WTC11 (cell line): ENCODE measurements at regions not wholly inside any gene's neighbourhood (a gene's known extent, or its start where the extent isn't known, plus 50 kb on each side); places are given as distances from the start of the nearest gene placed in this dataset.

Experiments
- ESRRA ChIP-seq: sonication (generic); formaldehyde crosslinking; IDR thresholded peaks from 2 replicates; pipeline ENCODE4 v1.8.1; 2022; ENCODE audit warnings: mild to moderate bottlenecking, missing genetic modification reagents, borderline replicate concordance
- KAT7 ChIP-seq: sonication (generic); formaldehyde crosslinking; IDR thresholded peaks from 2 replicates; pipeline ENCODE4 v1.8.1; 2023; ENCODE audit warnings: missing genetic modification reagents, mild to moderate bottlenecking, borderline replicate concordance
- NFE2L1 ChIP-seq: sonication (generic); formaldehyde crosslinking; IDR thresholded peaks from 2 replicates; pipeline ENCODE4 v1.8.1; 2023; ENCODE audit warnings: missing genetic modification reagents
- TF ChIP-seq, protein P1 (sequence below): sonication (generic); formaldehyde crosslinking; IDR thresholded peaks from 2 replicates; pipeline ENCODE4 v1.8.0; 2022; ENCODE audit warnings: mild to moderate bottlenecking, missing genetic modification reagents
- TF ChIP-seq, protein P2 (sequence below): fragments of 200-600 bp; IDR thresholded peaks from 2 replicates; pipeline ENCODE4 v1.8.0; 2022; ENCODE audit warnings: antibody characterized with exemption
- TF ChIP-seq, protein P3 (sequence below): sonication (generic); formaldehyde crosslinking; conservative IDR thresholded peaks from 2 replicates; pipeline ENCODE4 v1.8.1; 2022; ENCODE audit warnings: mild to moderate bottlenecking, missing genetic modification reagents
- TF ChIP-seq, protein P4 (sequence below): sonication (generic); formaldehyde crosslinking; IDR thresholded peaks from 2 replicates; pipeline ENCODE4 v1.8.1; 2023; ENCODE audit warnings: mild to moderate bottlenecking, missing genetic modification reagents, moderate library complexity
- TF ChIP-seq, protein P5 (sequence below): sonication (generic); formaldehyde crosslinking; IDR thresholded peaks from 2 replicates; pipeline ENCODE4 v1.8.1; 2022; ENCODE audit warnings: low read depth, missing genetic modification reagents, borderline replicate concordance
- TF ChIP-seq, protein P6 (sequence below): sonication (generic); formaldehyde crosslinking; IDR thresholded peaks from 2 replicates; pipeline ENCODE4 v1.8.0; 2022; ENCODE audit warnings: mild to moderate bottlenecking, missing genetic modification reagents

DNA sequence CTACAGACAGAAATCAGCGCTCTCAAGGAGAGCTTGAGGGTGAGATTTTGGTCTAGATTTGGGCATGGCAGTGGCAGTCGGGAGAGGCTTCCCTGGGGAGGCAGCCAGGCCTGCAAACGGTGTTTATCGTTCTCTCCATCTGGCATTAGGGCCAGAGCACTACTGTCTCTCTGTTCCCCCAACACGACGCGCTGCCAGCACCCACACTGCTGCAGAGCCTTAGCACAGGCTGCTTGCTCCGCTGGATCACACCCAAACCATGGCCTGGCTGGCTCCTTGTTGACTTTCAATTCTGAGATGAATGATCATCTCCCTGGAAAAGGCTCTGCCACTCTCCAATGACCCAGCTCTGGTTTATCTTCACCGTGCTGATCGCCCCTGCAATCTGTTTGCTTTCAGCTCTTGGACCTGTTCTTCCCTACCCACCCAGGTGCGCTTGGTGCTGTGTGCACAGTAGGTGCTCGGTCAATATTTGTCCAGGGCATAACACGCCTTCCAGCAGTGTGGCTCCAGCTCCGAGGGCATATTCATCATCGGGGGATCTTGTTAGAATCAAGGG lies 106.1 kb downstream of the TFAP2C start:
- TF ChIP-seq, protein P1, sequence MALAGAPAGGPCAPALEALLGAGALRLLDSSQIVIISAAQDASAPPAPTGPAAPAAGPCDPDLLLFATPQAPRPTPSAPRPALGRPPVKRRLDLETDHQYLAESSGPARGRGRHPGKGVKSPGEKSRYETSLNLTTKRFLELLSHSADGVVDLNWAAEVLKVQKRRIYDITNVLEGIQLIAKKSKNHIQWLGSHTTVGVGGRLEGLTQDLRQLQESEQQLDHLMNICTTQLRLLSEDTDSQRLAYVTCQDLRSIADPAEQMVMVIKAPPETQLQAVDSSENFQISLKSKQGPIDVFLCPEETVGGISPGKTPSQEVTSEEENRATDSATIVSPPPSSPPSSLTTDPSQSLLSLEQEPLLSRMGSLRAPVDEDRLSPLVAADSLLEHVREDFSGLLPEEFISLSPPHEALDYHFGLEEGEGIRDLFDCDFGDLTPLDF: no peak
- TF ChIP-seq KAT7 (CRISPR knock-in tag) (no peak), ESRRA (no peak), NFE2L1 (CRISPR knock-in tag) (no peak)
- TF ChIP-seq, protein P2, sequence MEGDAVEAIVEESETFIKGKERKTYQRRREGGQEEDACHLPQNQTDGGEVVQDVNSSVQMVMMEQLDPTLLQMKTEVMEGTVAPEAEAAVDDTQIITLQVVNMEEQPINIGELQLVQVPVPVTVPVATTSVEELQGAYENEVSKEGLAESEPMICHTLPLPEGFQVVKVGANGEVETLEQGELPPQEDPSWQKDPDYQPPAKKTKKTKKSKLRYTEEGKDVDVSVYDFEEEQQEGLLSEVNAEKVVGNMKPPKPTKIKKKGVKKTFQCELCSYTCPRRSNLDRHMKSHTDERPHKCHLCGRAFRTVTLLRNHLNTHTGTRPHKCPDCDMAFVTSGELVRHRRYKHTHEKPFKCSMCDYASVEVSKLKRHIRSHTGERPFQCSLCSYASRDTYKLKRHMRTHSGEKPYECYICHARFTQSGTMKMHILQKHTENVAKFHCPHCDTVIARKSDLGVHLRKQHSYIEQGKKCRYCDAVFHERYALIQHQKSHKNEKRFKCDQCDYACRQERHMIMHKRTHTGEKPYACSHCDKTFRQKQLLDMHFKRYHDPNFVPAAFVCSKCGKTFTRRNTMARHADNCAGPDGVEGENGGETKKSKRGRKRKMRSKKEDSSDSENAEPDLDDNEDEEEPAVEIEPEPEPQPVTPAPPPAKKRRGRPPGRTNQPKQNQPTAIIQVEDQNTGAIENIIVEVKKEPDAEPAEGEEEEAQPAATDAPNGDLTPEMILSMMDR: no peak
- TF ChIP-seq, protein P3, sequence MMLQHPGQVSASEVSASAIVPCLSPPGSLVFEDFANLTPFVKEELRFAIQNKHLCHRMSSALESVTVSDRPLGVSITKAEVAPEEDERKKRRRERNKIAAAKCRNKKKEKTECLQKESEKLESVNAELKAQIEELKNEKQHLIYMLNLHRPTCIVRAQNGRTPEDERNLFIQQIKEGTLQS (CRISPR knock-in tag): no peak
- TF ChIP-seq, protein P4, sequence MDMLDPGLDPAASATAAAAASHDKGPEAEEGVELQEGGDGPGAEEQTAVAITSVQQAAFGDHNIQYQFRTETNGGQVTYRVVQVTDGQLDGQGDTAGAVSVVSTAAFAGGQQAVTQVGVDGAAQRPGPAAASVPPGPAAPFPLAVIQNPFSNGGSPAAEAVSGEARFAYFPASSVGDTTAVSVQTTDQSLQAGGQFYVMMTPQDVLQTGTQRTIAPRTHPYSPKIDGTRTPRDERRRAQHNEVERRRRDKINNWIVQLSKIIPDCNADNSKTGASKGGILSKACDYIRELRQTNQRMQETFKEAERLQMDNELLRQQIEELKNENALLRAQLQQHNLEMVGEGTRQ (CRISPR knock-in tag): no peak
- TF ChIP-seq, protein P5, sequence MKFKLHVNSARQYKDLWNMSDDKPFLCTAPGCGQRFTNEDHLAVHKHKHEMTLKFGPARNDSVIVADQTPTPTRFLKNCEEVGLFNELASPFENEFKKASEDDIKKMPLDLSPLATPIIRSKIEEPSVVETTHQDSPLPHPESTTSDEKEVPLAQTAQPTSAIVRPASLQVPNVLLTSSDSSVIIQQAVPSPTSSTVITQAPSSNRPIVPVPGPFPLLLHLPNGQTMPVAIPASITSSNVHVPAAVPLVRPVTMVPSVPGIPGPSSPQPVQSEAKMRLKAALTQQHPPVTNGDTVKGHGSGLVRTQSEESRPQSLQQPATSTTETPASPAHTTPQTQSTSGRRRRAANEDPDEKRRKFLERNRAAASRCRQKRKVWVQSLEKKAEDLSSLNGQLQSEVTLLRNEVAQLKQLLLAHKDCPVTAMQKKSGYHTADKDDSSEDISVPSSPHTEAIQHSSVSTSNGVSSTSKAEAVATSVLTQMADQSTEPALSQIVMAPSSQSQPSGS (CRISPR knock-in tag): no peak
- TF ChIP-seq, protein P6, sequence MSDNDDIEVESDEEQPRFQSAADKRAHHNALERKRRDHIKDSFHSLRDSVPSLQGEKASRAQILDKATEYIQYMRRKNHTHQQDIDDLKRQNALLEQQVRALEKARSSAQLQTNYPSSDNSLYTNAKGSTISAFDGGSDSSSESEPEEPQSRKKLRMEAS: no peak
